Neural crest cell (in vitro differentiated cells): ENCODE measurements at regions not wholly inside any gene's neighbourhood (a gene's known extent, or its start where the extent isn't known, plus 50 kb on each side); places are given as distances from the start of the nearest gene placed in this dataset.

Experiments
- DNase-seq: peaks from one replicate; pipeline ENCODE4 v3.0.0; 2021; ENCODE audit warnings: low read depth, mixed read lengths, low spot score
- H3K27ac Mint-ChIP-seq: one replicate; pipeline ENCODE4 v1.8.0; 2021; ENCODE audit warnings: mild to moderate bottlenecking, mixed read lengths; ENCODE audit not compliant: unreplicated experiment
- H3K27me3 Mint-ChIP-seq: 2 replicates; pipeline ENCODE4 v1.8.0; 2021; ENCODE audit warnings: low read depth, mild to moderate bottlenecking, mixed read lengths
- H3K36me3 Mint-ChIP-seq: 2 replicates; pipeline ENCODE4 v1.8.0; 2021; ENCODE audit warnings: low read depth, mild to moderate bottlenecking, mixed read lengths
- H3K4me1 Mint-ChIP-seq: 2 replicates; pipeline ENCODE4 v1.8.0; 2021; ENCODE audit warnings: mixed read lengths
- H3K4me3 Mint-ChIP-seq: one replicate; pipeline ENCODE4 v1.8.0; 2021; ENCODE audit warnings: mild to moderate bottlenecking, mixed read lengths
- H3K9me3 Mint-ChIP-seq: 2 replicates; pipeline ENCODE4 v1.8.0; 2021; ENCODE audit warnings: mixed read lengths
- TF ChIP-seq, protein P1 (sequence below): fragments of 200-600 bp; sonication (generic); conservative IDR thresholded peaks from 2 replicates; pipeline ENCODE4 v1.5.0; 2021; ENCODE audit warnings: antibody characterized with exemption, mild to moderate bottlenecking

DNA sequence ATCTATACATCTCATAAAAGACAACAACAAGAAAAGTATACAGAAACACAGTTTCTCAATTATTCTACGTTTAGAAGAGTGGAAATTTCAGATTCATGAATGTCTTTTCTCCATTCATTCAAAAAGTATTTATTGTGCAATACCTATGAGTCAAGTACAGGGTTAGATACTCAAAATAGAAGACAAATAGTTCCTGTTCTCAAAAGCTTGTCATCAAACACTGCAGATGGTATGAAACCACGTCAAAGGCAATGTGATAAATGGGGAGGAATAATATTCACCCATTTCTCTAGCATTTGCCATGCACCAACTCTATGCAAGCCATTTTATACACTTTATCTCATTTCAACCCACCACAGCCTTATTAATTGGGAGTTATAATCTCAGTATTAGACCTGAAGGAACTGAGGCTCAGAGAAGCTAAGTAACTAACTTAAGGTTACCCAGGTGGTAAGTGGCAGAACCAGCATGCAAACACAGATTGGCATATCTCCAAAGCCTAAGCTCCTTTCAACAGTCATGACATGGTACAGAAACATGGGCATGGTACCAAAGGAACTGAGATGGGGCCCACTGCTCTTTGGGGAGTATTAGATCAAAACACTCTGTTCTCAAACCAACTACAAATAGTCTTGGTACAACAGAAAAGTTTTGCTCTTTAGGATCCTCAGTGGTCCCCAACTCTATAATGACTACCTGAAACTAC, 67.2 kb upstream of the NPAS2 start:
- Mint-ChIP-seq H3K36me3 (no peaks in the 10 kb centered on the region), H3K27me3 (peaks cover 17% of the 10 kb centered on the region), H3K27ac (no peak overlapping the region), H3K4me3 (no peak overlapping the region), H3K4me1 (no peaks in the 10 kb centered on the region), H3K9me3 (no peaks in the 10 kb centered on the region)
- no peak for DNase-seq
- TF ChIP-seq, protein P1, sequence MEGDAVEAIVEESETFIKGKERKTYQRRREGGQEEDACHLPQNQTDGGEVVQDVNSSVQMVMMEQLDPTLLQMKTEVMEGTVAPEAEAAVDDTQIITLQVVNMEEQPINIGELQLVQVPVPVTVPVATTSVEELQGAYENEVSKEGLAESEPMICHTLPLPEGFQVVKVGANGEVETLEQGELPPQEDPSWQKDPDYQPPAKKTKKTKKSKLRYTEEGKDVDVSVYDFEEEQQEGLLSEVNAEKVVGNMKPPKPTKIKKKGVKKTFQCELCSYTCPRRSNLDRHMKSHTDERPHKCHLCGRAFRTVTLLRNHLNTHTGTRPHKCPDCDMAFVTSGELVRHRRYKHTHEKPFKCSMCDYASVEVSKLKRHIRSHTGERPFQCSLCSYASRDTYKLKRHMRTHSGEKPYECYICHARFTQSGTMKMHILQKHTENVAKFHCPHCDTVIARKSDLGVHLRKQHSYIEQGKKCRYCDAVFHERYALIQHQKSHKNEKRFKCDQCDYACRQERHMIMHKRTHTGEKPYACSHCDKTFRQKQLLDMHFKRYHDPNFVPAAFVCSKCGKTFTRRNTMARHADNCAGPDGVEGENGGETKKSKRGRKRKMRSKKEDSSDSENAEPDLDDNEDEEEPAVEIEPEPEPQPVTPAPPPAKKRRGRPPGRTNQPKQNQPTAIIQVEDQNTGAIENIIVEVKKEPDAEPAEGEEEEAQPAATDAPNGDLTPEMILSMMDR, result no peak

DNA sequence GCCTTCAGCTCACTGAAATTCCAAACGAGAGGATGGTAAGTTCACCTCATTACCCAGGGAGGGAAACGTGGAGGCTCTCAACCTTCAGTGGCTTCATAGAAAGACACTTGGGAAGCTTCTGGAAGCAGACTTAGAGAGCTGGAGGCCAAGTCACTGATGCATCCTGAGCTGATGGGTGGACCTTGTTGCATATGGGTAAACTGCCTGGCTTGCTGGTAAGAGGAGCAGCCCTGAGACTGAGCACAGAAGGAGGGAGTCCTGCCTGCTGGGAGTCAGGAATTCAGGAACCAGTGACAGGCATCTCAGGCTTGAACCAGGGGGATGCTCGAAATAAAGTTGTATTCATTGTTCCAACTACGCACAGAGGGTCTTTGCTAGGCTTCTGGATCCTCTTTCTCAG, 66.5 kb upstream of the NPAS2 start:
- H3K9me3 Mint-ChIP-seq, result no peaks in the 10 kb centered on the region
- no peak for DNase-seq
- TF ChIP-seq, protein P1, result no peak
- H3K27me3 Mint-ChIP-seq, result peaks cover 17% of the 10 kb centered on the region
- no peak overlapping the region for H3K4me3 Mint-ChIP-seq
- no peaks in the 10 kb centered on the region for H3K4me1 Mint-ChIP-seq
- H3K36me3 Mint-ChIP-seq, result no peaks in the 10 kb centered on the region
- peak overlapping the region; percentile 64 for H3K27ac Mint-ChIP-seq

DNA sequence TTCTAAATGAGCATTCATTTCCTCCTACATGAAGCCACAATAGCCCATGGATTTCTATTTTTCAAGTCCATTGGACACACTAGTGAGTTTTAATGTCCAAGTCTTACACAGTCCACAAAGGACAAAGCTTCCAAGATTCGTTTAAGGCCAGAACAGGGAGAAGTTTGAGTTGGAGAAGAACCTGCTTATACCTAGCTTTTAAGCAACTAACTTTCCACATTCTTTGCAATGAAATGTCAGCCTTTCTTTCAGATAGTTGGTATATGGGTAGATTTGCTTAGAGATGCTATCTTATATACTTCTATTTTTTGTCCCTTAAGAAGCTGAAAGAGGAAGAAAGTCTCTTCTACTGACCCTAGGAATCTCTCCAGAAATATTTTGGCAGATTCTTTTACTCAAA, 66.1 kb upstream of the NPAS2 start:
- Mint-ChIP-seq H3K4me3 (no peak overlapping the region), H3K27ac (no peak overlapping the region)

DNA sequence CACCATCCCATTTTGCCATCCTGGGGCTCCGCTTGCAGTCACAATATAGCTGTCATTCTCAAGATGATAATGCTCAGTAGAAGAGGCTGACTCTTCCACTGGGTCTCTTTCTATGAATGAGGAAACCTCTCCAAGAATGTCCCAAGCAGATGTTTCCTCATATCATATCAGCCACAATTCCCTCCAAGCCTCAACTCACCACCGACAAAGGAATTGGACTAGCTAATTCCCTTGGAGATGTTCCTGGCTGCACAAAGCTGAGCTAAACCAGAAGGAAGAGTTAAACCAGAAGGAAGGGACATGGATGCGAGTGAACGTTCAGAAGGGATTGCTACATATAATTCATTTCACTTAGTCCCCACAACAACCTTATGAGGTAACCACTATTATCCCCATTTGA, 65.0 kb upstream of the NPAS2 start:
- no peak for DNase-seq
- H3K27me3 Mint-ChIP-seq, result peaks cover 17% of the 10 kb centered on the region
- TF ChIP-seq, protein P1, result no peak
- H3K9me3 Mint-ChIP-seq, result no peaks in the 10 kb centered on the region
- H3K4me1 Mint-ChIP-seq, result no peaks in the 10 kb centered on the region
- no peak overlapping the region for H3K4me3 Mint-ChIP-seq
- no peak overlapping the region for H3K27ac Mint-ChIP-seq
- H3K36me3 Mint-ChIP-seq, result no peaks in the 10 kb centered on the region

More for the DNA sequence above, 66.1 kb upstream of the NPAS2 start:
- no peak for DNase-seq
- Mint-ChIP-seq H3K9me3 (no peaks in the 10 kb centered on the region), H3K36me3 (no peaks in the 10 kb centered on the region), H3K4me1 (no peaks in the 10 kb centered on the region), H3K27me3 (peaks cover 17% of the 10 kb centered on the region)
- TF ChIP-seq, protein P1, result no peak

DNA sequence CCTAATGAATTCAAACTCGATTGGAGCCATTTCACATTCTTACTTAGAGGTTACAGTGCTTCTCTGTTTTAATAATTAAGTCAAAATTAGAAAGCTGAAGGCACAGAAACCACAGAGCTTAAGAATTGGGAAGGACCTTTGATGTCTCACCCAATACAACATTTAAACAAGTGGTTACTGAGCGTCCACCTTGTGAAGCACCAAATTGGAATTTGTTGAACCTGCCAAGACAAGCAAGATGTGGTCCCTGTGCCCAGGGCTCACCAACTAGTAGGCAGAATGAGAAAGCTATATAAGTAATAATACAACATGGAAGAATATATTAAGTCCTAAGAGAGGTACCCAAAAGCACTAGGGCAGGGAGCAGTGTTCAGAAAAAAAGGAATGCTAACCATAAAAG, 64.5 kb upstream of the NPAS2 start:
- Mint-ChIP-seq H3K36me3 (no peaks in the 10 kb centered on the region), H3K9me3 (no peaks in the 10 kb centered on the region), H3K27me3 (peaks cover 14% of the 10 kb centered on the region), H3K27ac (no peak overlapping the region), H3K4me3 (no peak overlapping the region), H3K4me1 (no peaks in the 10 kb centered on the region)
- DNase-seq, result no peak
- TF ChIP-seq, protein P1, result no peak
